H9 (cell line): ENCODE measurements at regions not wholly inside any gene's neighbourhood (a gene's known extent, or its start where the extent isn't known, plus 50 kb on each side); places are given as distances from the start of the nearest gene placed in this dataset.

Experiments
- DNase-seq: peaks from one replicate; pipeline ENCODE4 v3.0.0-alpha.2; 2017
- H2AFZ ChIP-seq: one replicate; pipeline ENCODE4 v1.6.1; 2013; ENCODE audit warnings: mild to moderate bottlenecking, low read length, control low read depth, moderate library complexity
- H2AK5ac ChIP-seq: 2 replicates; pipeline ENCODE4 v1.6.1; 2013; ENCODE audit warnings: low read length, control low read depth, mixed read lengths; ENCODE audit not compliant: insufficient read length
- H2BK120ac ChIP-seq: one replicate; pipeline ENCODE4 v1.6.1; 2013; ENCODE audit warnings: low read depth, mild to moderate bottlenecking, low read length, control low read depth, inconsistent platforms; ENCODE audit not compliant: poor library complexity, severe bottlenecking
- H2BK12ac ChIP-seq: 2 replicates; pipeline ENCODE4 v1.6.1; 2013; ENCODE audit warnings: low read length, control low read depth, mixed read lengths, low read depth; ENCODE audit not compliant: insufficient read length
- H2BK15ac ChIP-seq: 2 replicates; pipeline ENCODE4 v1.6.1; 2013; ENCODE audit warnings: low read depth, low read length, control low read depth
- H2BK20ac ChIP-seq: one replicate; pipeline ENCODE4 v1.6.1; 2013; ENCODE audit warnings: low read depth, mild to moderate bottlenecking, low read length, control low read depth, inconsistent platforms; ENCODE audit not compliant: poor library complexity, severe bottlenecking
- H2BK5ac ChIP-seq: 2 replicates; pipeline ENCODE4 v1.6.1; 2013; ENCODE audit warnings: low read length, control low read depth, mixed read lengths; ENCODE audit not compliant: insufficient read length
- H3K14ac ChIP-seq: 2 replicates; pipeline ENCODE4 v1.6.1; 2013; ENCODE audit warnings: low read length, control low read depth; ENCODE audit not compliant: insufficient read depth
- H3K18ac ChIP-seq: 2 replicates; pipeline ENCODE4 v1.6.1; 2013; ENCODE audit warnings: low read depth, mild to moderate bottlenecking, mixed read lengths, low read length, control low read depth; ENCODE audit not compliant: insufficient read length
- H3K23ac ChIP-seq: 2 replicates; pipeline ENCODE4 v1.6.1; 2013; ENCODE audit warnings: low read length, control low read depth, mixed read lengths, low read depth; ENCODE audit not compliant: insufficient read length
- H3K23me2 ChIP-seq: 2 replicates; pipeline ENCODE4 v1.6.1; 2013; ENCODE audit warnings: low read depth, mild to moderate bottlenecking, mixed read lengths, low read length, control low read depth; ENCODE audit not compliant: insufficient read length, poor library complexity, severe bottlenecking
- H3K27ac ChIP-seq: 2 replicates; pipeline ENCODE4 v1.5.1; 2013; ENCODE audit warnings: low read length, control low read depth, mixed read lengths, low read depth; ENCODE audit not compliant: insufficient read length
- H3K27me3 ChIP-seq: 2 replicates; pipeline ENCODE4 v1.6.1; 2013; ENCODE audit warnings: low read length, control low read depth, inconsistent platforms; ENCODE audit not compliant: insufficient read depth
- H3K4ac ChIP-seq: 2 replicates; pipeline ENCODE4 v1.6.1; 2013; ENCODE audit warnings: low read depth, mild to moderate bottlenecking, control low read depth, inconsistent platforms, low read length, moderate library complexity
- H3K4me1 ChIP-seq: 2 replicates; pipeline ENCODE4 v1.6.1; 2013; ENCODE audit warnings: low read length, control low read depth, inconsistent platforms; ENCODE audit not compliant: insufficient read depth
- H3K4me2 ChIP-seq: 2 replicates; pipeline ENCODE4 v1.6.1; 2013; ENCODE audit warnings: low read length, control low read depth, mixed read lengths; ENCODE audit not compliant: insufficient read length, insufficient read depth
- H3K56ac ChIP-seq: 2 replicates; pipeline ENCODE4 v1.6.1; 2013; ENCODE audit warnings: low read depth, mild to moderate bottlenecking, mixed read lengths, low read length, control low read depth; ENCODE audit not compliant: insufficient read length
- H3K79me1 ChIP-seq: 2 replicates; pipeline ENCODE4 v1.6.1; 2013; ENCODE audit warnings: low read depth, mild to moderate bottlenecking, moderate library complexity, low read length, control low read depth, inconsistent platforms; ENCODE audit not compliant: insufficient read depth, poor library complexity, severe bottlenecking
- H3K79me2 ChIP-seq: 2 replicates; pipeline ENCODE4 v1.6.1; 2013; ENCODE audit warnings: low read length, control low read depth, inconsistent platforms; ENCODE audit not compliant: insufficient read depth
- H3K9ac ChIP-seq: 2 replicates; pipeline ENCODE4 v1.6.1; 2013; ENCODE audit warnings: low read length, control low read depth, mixed read lengths; ENCODE audit not compliant: insufficient read length; ENCODE audit errors: extremely low read depth
- H3K9me3 ChIP-seq: one replicate; pipeline ENCODE4 v1.6.1; 2013; ENCODE audit warnings: low read depth, low read length, inconsistent platforms; ENCODE audit not compliant: control insufficient read depth
- H3T11ph ChIP-seq: one replicate; pipeline ENCODE4 v1.6.1; 2013; ENCODE audit warnings: mild to moderate bottlenecking, low read length, control low read depth, inconsistent platforms
- H4K20me1 ChIP-seq: one replicate; pipeline ENCODE4 v1.6.1; 2013; ENCODE audit not compliant: control insufficient read depth, insufficient read length, insufficient read depth
- H4K5ac ChIP-seq: 2 replicates; pipeline ENCODE4 v1.6.1; 2013; ENCODE audit warnings: low read depth, mild to moderate bottlenecking, mixed read lengths, low read length, control low read depth; ENCODE audit not compliant: insufficient read length
- H4K8ac ChIP-seq: replicated peaks from 2 replicates; pipeline ENCODE4 v1.6.1; 2013; ENCODE audit warnings: low read length, control low read depth, mixed read lengths, low read depth; ENCODE audit not compliant: insufficient read length
- H4K91ac ChIP-seq: 2 replicates; pipeline ENCODE4 v1.6.1; 2013; ENCODE audit warnings: low read depth, mild to moderate bottlenecking, moderate library complexity, mixed read lengths, low read length, control low read depth; ENCODE audit not compliant: insufficient read length
- H3K27ac Mint-ChIP-seq, 3 experiments: 2 replicates in 2 of 3; 3 replicates in 1 of 3; pipeline ENCODE4 v1.8.0; 2020 to 2021; ENCODE audit warnings: mixed read lengths in 3 of 3, mild to moderate bottlenecking in 1 of 3, moderate library complexity in 1 of 3
- H3K27me3 Mint-ChIP-seq: 2 replicates; pipeline ENCODE4 v1.8.0; 2021; ENCODE audit warnings: low read depth, mild to moderate bottlenecking, moderate library complexity, mixed read lengths
- H3K36me3 Mint-ChIP-seq, 3 experiments: 2 replicates in 2 of 3; 3 replicates in 1 of 3; pipeline ENCODE4 v1.8.0; 2020 to 2021; ENCODE audit warnings: low read depth in 3 of 3, mixed read lengths in 3 of 3; ENCODE audit not compliant: insufficient read depth in 1 of 3
- H3K4me1 Mint-ChIP-seq, 2 experiments: 2 replicates each; pipeline ENCODE4 v1.8.0; 2020; ENCODE audit warnings: mixed read lengths in 2 of 2
- H3K4me3 Mint-ChIP-seq, 2 experiments: 2 replicates in 1 of 2; 3 replicates in 1 of 2; pipeline ENCODE4 v1.8.0; 2020 to 2021; ENCODE audit warnings: mild to moderate bottlenecking in 2 of 2, mixed read lengths in 2 of 2, moderate library complexity in 1 of 2
- H3K9me3 Mint-ChIP-seq, 2 experiments: 2 replicates in 1 of 2; 3 replicates in 1 of 2; pipeline ENCODE4 v1.8.0; 2020; ENCODE audit warnings: mild to moderate bottlenecking in 2 of 2, mixed read lengths in 2 of 2, moderate library complexity in 1 of 2
- WGBS: extraction: QIAGEN DNeasy Blood & Tissue Kit; methylation state at CpG from one replicate; pipeline ENCODE4 v1.1.7; 2013; ENCODE audit warnings: missing lambda C conversion rate, low lambda C conversion rate, mixed read lengths; ENCODE audit not compliant: insufficient read length; ENCODE audit errors: extremely low coverage; 5-methylcytosine and 5-hydroxymethylcytosine counted together
- TF ChIP-seq, protein P1 (sequence below): fragments of 200-600 bp; sonication (generic); conservative IDR thresholded peaks from 3 replicates; pipeline ENCODE4 v1.8.0; 2021; ENCODE audit warnings: antibody characterized with exemption, mild to moderate bottlenecking

DNA sequence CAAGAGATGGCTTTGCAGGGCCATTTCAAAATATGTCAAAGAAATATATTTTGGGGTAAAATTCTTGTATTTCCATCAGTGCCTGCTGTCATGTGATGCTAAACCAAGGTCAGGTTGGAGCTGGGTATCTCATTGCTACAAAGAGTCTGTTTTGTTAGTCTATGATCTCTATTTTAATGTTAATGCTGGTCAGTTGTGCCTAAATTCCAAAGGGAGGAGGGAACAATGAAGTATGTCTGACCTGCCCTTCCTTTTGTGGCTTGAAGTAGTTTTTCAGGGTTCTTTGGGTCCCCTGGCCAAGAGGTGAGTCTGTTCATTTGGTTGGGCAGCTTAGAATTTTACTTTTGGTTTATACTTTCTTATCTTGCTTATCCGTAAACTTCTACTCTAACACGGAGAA is 61.6 kb upstream of the DYNAP start:
- peak overlapping the region; percentile 94 for H3K27ac ChIP-seq
- no peaks in the 10 kb centered on the region for H3K9me3 ChIP-seq
- peak overlapping the region; percentile 81; the same call in 1 of the 2 replicates for H3K14ac ChIP-seq
- no peak overlapping the region; the same call in 1 of the 2 replicates for H3K4ac ChIP-seq
- H4K91ac ChIP-seq, result no peak overlapping the region
- H3K18ac ChIP-seq, result peak overlapping the region; percentile 55
- peak overlapping the region; percentile 58 for H3K56ac ChIP-seq
- peak overlapping the region; percentile 6 to 51; a peak in 4 of 5 replicates for H3K4me3 Mint-ChIP-seq
- H3K9ac ChIP-seq, result peak overlapping the region; percentile 53
- peaks cover 3% of the 10 kb centered on the region for H3K23me2 ChIP-seq
- H2BK120ac ChIP-seq, result no peak overlapping the region
- H2BK12ac ChIP-seq, result no peak overlapping the region
- H4K20me1 ChIP-seq, result no peaks in the 10 kb centered on the region
- H3K27me3 ChIP-seq, result no peaks in the 10 kb centered on the region
- peak overlapping the region; percentile 37 for H2BK5ac ChIP-seq
- H3K4me1 ChIP-seq, result peaks cover 20% of the 10 kb centered on the region
- peaks cover 0 to 16% (median 10%) of the 10 kb centered on the region in 3 experiments; a peak in 6 of 7 replicates for H3K36me3 Mint-ChIP-seq
- H3K27me3 Mint-ChIP-seq, result no peaks in the 10 kb centered on the region
- H3K9me3 Mint-ChIP-seq, result peaks cover 13 to 17% of the 10 kb centered on the region in 2 experiments
- H3K79me2 ChIP-seq, result no peaks in the 10 kb centered on the region
- no peak overlapping the region for H2AFZ ChIP-seq
- H3T11ph ChIP-seq, result no peak overlapping the region
- peak; percentile 53 for DNase-seq
- WGBS, result no CpG with 5 or more reads among the region's 2 CpGs
- no peak overlapping the region for H2BK15ac ChIP-seq
- TF ChIP-seq, protein P1, sequence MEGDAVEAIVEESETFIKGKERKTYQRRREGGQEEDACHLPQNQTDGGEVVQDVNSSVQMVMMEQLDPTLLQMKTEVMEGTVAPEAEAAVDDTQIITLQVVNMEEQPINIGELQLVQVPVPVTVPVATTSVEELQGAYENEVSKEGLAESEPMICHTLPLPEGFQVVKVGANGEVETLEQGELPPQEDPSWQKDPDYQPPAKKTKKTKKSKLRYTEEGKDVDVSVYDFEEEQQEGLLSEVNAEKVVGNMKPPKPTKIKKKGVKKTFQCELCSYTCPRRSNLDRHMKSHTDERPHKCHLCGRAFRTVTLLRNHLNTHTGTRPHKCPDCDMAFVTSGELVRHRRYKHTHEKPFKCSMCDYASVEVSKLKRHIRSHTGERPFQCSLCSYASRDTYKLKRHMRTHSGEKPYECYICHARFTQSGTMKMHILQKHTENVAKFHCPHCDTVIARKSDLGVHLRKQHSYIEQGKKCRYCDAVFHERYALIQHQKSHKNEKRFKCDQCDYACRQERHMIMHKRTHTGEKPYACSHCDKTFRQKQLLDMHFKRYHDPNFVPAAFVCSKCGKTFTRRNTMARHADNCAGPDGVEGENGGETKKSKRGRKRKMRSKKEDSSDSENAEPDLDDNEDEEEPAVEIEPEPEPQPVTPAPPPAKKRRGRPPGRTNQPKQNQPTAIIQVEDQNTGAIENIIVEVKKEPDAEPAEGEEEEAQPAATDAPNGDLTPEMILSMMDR, result no peak
- H2BK20ac ChIP-seq, result no peak overlapping the region
- no peak overlapping the region for H2AK5ac ChIP-seq
- peak overlapping the region; percentile 97 to 99 (median 98) for H3K27ac Mint-ChIP-seq
- H4K8ac ChIP-seq, result no peak overlapping the region
- H3K23ac ChIP-seq, result no peak overlapping the region
- H4K5ac ChIP-seq, result peak overlapping the region; percentile 78
- peaks cover 51 to 59% of the 10 kb centered on the region in 2 experiments for H3K4me1 Mint-ChIP-seq
- H3K4me2 ChIP-seq, result peak overlapping the region; percentile 65
- H3K79me1 ChIP-seq, result no peaks in the 10 kb centered on the region
